Endothelial cell of hepatic sinusoid (primary cell): ENCODE measurements at regions not wholly inside any gene's neighbourhood (a gene's known extent, or its start where the extent isn't known, plus 50 kb on each side); places are given as distances from the start of the nearest gene placed in this dataset.

Experiments
- in situ Hi-C: cut with HindIII; loops from 2 replicates; pipeline ENCODE4 v1.10.0; 2017; ENCODE audit warnings: low sequenced_read_pairs

GRCh38 chr6:45830441-45831139 lies 185.1 kb downstream of the CLIC5 start:
- in situ Hi-C loops: no loop called here

- in situ Hi-C loops: no loop called here
Observed at GRCh38 chr6:45829873-45830272, 185.8 kb downstream of the CLIC5 start.

DNA sequence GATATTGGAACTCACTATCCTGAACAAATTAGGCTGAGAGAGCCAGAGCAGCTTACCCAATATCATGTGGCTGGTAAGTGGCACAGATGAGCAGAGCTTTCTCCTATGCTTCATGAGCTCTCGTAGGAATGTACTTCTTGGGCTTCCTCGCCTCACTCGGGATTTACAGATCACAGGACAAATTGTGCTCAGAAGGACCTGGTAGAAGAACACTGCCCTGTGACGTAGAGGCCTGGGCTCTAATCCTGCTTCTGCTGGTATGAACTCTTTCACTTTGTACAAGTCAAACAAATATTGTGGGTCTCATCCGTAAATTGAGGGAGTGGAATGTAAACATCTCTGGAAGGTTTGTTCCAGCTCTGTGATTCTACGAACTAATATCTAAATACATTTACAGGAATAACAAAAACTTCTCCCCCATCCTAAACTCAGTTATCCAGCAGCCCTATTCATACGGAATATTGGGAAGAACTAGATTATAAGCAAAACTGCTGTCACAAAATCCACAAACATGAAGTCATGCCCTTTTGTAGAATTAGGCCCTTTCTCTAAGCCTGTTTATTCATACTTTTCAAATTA lies 187.6 kb downstream of the CLIC5 start:
- in situ Hi-C loops: no loop called here

GRCh38 chr6:45822873-45823272 lies 192.8 kb downstream of the CLIC5 start:
- in situ Hi-C loops: loop anchor here (5.0 kb wide), 1 partner anchor 36 kb away; no protein-coding TSS in a partner anchor

DNA sequence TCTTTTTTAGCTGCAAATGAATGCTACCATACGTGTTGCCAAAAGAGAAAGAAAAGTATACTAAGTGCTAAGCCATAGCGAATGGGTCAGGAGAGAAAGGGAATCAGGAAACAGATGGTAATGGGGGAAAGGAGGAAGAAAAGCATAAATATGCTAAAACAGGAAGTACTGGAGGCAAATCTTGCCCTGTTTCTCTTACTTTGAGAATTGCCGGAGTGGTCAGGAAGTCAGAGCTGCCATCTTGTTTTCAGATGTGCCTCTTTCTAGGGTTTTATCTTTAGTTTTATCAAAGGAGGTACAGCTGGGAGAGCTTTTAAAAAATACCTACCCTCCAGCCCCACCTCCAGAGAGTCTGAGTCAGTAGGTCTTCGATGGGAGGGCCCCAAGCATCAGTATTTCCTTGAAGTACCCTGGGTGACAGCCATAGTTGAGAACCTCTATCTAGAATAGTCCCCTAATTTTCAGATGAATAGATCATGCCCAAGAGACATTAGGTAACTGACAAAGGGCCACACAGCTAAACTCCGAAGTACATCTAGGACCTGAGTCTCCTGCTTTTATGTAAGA lies 193.3 kb downstream of the CLIC5 start:
- in situ Hi-C loops: loop anchor here (5.0 kb wide), 1 partner anchor 35 kb away; no protein-coding TSS in a partner anchor

DNA sequence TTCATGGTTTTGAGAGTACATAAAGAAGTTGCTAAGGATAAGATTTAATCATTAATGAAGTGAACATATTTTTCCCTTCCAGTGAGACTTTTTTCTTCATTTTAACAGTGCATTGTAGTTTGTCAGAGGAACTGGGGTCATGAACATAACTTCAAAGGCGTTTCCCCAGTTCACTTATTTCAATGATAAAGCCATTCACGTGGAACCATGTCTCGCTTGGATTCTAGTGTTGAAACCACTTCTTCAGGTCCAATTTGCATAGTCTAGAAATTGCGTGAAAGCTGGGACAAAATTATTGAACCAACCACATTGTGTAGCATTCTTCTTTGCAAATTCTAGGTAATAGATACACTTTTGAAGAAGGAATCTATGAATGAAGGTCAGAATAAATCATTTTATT lies 197.0 kb downstream of the CLIC5 start:
- in situ Hi-C loops: no loop called here

- in situ Hi-C loops: no loop called here
Observed at GRCh38 chr6:45816674-45817297, 198.9 kb downstream of the CLIC5 start.

GRCh38 chr6:45815466-45816125 lies 200.1 kb downstream of the CLIC5 start:
- in situ Hi-C loops: no loop called here

DNA sequence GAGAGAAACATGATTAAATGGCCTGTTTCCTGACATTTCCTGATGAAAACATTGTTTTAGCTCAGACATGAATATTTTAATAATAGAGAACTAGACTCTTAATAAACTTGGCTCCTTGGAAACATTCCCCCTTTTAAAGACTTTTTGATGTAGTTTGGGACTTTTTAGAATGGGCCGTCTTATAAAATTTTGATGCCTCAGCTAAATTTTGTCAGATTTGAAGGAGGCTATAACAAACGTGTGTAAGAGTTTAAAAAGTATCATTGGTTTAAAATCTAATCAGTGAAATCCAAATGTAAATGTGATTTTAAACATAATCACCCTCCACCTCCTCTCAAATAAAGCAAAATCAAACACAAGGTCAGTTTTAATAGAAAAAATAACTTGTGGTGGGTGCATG lies 200.9 kb downstream of the CLIC5 start:
- in situ Hi-C loops: no loop called here

DNA sequence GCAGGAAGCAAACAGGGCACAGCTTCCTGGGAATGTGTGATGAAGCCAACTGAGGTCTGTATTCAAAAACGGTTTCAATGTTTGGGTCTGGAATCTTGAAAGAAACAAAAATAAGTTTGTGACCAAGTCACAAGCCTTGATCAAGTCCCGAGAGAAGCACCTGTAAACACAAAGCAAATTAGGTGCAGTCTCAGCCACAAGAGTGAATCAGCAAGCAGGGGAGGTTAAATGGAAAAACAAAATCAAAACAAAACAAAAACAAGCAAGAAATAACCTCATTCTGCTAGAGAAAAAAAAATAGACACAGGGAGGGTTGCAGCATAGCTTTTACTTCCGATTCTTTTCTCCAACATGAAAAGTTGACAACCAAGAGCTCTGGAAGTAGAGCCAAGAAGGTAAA lies 201.7 kb downstream of the CLIC5 start:
- in situ Hi-C loops: no loop called here

- in situ Hi-C loops: no loop called here
Observed at GRCh38 chr6:45812922-45813321, 202.7 kb downstream of the CLIC5 start.

- in situ Hi-C loops: no loop called here
Observed at GRCh38 chr6:45808917-45809316, 206.7 kb downstream of the CLIC5 start.

DNA sequence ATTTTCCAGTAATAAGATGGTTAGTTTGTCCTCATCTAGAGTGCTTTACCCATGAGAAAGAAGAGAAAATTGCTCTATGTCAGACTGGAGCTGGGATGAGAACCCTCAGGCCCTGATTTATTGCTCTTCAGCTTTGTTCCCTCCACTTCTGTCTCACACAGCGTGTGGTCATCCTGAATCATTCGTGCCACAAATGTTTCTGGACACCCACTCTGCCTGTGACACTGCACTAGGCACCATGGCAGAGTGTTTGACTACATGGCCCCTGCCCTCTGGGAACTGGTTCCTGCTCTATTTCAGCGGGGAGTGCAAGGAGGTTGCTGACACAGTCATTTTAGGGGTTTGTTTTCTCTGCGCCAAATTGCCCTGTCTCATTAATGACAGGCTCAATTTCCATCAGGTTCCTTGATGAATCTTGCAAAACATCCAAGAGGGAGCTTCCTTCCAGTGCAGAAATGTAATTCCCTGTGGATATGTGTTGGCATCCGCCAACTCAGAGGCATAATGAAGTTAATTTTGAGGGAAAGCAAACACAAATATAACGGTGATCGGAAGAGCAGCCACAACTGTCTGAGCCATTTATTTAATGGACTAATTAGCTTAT lies 207.5 kb downstream of the CLIC5 start:
- in situ Hi-C loops: no loop called here

GRCh38 chr6:45807311-45808041 lies 208.2 kb downstream of the CLIC5 start:
- in situ Hi-C loops: no loop called here

DNA sequence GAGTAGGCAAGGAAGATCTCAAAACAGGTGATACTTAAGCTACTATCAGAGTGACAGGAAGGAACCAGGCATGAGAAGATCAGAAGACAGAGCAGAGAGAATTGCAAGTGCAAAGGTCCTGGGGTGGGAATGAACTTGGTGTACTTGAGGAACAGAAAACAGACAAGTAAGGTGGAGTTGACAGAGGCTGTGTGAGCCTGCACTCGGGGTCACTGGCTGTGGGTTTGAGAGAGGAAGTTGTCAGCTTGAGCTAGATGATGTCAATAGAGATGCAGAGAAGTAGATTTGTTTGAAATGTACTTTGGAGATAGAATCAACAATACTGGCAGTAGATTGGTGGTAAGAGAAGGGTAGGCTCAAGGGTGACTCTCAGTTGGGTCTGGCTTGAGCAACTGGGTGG lies 209.5 kb downstream of the CLIC5 start:
- in situ Hi-C loops: no loop called here

DNA sequence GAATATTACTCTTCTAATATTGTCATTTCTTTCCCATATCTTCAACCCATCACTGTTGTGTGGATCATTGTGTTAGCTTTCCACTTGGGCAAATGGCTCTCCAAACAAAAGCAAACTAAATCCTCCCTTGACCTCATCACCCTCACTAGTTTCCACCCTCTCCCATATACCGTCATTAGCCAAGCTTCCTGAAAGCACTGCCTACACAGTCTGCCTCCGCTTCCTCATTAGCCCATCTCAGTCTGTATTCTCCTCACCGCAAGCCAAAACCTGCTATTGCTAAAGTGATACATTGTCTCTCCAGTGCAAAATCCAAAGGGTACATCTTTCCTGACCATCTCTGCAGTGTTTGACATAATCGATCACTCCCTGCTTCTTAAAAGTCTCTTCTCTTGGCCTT lies 212.6 kb downstream of the CLIC5 start:
- in situ Hi-C loops: no loop called here

DNA sequence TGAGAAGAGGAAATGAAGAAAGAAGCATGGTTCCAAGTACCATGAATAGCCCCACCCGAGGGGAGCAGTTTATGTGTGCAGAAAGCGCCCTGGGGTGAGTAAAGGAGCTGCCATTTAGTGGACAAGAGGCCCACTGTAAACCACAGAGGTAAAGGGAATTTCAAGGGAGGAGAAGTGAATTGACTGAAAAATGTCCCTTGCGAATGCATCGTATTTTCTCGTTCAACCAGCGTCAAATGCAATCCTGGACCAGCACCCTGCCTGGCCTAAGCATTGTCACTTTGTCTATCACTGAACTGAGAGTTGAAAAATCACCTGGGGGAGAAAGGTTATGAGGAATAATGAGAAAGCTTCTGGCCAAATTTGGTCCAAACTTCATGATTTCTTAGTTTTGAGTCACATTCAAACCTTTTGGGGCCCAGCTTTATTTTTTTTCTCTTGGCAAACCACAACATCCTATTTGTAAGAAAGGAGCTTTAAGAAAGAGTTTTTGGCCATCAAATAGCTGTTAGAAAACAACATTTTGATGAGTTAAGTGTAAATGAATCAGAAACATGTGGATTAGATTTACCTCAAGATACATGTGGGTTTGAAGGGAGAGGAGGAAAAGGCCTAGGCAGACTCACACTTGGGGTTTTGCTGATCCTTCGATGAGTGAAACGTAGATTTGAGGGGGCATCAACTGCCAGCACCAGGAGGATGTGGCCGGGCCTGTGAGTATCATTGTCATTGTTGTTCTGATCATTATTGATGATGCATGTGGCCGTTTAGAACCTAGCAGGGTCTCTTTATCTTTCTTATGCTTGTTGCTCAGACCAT lies 214.0 kb downstream of the CLIC5 start:
- in situ Hi-C loops: no loop called here

- in situ Hi-C loops: no loop called here
Observed at GRCh38 chr6:45800911-45801310, 214.7 kb downstream of the CLIC5 start.

DNA sequence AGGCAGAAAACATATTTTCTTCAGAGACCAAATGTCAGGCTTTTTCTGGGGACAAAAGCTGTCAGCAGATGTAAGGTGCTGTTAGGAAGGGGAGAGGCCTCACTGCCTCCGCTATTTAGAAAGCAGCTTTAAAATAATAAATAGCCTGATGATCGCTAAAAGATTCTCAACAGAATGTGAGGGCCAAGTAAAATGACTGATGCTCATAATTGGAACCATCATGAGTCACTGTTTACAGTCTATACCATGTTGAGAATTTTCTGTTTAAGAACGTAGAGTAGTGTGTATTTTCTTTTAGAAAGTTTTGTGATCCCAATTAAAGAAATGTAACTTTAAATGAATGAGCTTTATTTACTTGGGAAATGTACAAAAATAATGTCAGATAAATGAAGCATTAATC lies 220.0 kb downstream of the CLIC5 start:
- in situ Hi-C loops: no loop called here

- in situ Hi-C loops: no loop called here
Observed at GRCh38 chr6:45794465-45794864, 221.2 kb downstream of the CLIC5 start.
